ENCODE measurements at regions not wholly inside any gene's neighbourhood (a gene's known extent, or its start where the extent isn't known, plus 50 kb on each side); places are given as distances from the start of the nearest gene placed in this dataset.

DNA sequence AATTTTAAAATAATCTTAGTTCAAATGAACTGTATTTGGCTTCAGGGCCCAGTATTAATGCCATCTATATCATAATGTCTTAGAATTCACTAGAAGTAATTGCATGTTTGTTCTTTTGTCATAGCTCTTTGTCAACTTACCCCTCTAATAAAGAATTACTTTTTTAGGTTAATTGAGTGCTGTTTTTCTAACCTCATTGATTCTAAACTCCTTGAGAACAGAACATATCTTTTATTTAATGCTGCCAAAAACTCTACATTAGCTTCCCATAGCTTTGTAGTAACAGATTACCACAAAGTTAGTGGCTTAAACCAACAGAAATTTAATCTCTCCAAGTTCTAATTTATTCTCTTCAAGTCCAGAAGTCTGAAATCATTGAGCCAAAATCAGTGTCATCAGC lies 242.4 kb downstream of the LURAP1L start:
- TF ChIP-seq POLR2A (IDR thresholded peaks at IDR 0.05) (no peak), EP300 (IDR thresholded peaks at IDR 0.05) (no peak), POLR2AphosphoS5 (IDR thresholded peaks at IDR 0.05) (no peak)
- TF ChIP-seq, protein P1, sequence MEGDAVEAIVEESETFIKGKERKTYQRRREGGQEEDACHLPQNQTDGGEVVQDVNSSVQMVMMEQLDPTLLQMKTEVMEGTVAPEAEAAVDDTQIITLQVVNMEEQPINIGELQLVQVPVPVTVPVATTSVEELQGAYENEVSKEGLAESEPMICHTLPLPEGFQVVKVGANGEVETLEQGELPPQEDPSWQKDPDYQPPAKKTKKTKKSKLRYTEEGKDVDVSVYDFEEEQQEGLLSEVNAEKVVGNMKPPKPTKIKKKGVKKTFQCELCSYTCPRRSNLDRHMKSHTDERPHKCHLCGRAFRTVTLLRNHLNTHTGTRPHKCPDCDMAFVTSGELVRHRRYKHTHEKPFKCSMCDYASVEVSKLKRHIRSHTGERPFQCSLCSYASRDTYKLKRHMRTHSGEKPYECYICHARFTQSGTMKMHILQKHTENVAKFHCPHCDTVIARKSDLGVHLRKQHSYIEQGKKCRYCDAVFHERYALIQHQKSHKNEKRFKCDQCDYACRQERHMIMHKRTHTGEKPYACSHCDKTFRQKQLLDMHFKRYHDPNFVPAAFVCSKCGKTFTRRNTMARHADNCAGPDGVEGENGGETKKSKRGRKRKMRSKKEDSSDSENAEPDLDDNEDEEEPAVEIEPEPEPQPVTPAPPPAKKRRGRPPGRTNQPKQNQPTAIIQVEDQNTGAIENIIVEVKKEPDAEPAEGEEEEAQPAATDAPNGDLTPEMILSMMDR (IDR thresholded peaks at IDR 0.05) = no peak

All from upper lobe of left lung (tissue), 4 donors.